ENCODE measurements at regions not wholly inside any gene's neighbourhood (a gene's known extent, or its start where the extent isn't known, plus 50 kb on each side); places are given as distances from the start of the nearest gene placed in this dataset.

GRCh38 chr4:11566444-11567022, 137.8 kb upstream of the HS3ST1 start:
- H3K9me3 Mint-ChIP-seq (ENCODE audit: low read depth) = no peaks in the 10 kb centered on the region
- H3K36me3 Mint-ChIP-seq (ENCODE audit: low read depth) = no peaks in the 10 kb centered on the region
- no peaks in the 10 kb centered on the region for H3K4me1 Mint-ChIP-seq (ENCODE audit: low read depth)
- TF ChIP-seq CTCF (IDR thresholded peaks at IDR 0.05) = no peak
- DNase-seq (ENCODE audit: low spot score) = no peak
- H3K27me3 Mint-ChIP-seq (ENCODE audit: low read depth) = peaks cover 2% of the 10 kb centered on the region
- no peak overlapping the region for H3K4me3 Mint-ChIP-seq (ENCODE audit: unreplicated experiment)
- no peak overlapping the region for H3K27ac Mint-ChIP-seq (ENCODE audit: unreplicated experiment)

GRCh38 chr4:11565899-11566298, 137.2 kb upstream of the HS3ST1 start:
- Mint-ChIP-seq H3K4me1 (ENCODE audit: low read depth) (no peaks in the 10 kb centered on the region), H3K4me3 (ENCODE audit: unreplicated experiment) (no peak overlapping the region), H3K27ac (ENCODE audit: unreplicated experiment) (no peak overlapping the region), H3K9me3 (ENCODE audit: low read depth) (no peaks in the 10 kb centered on the region), H3K36me3 (ENCODE audit: low read depth) (no peaks in the 10 kb centered on the region), H3K27me3 (ENCODE audit: low read depth) (peaks cover 2% of the 10 kb centered on the region)
- no peak for TF ChIP-seq CTCF (IDR thresholded peaks at IDR 0.05)
- no peak for DNase-seq (ENCODE audit: low spot score)

- Mint-ChIP-seq H3K36me3 (ENCODE audit: low read depth) (no peaks in the 10 kb centered on the region), H3K27ac (ENCODE audit: unreplicated experiment) (no peak overlapping the region), H3K4me1 (ENCODE audit: low read depth) (no peaks in the 10 kb centered on the region), H3K9me3 (ENCODE audit: low read depth) (peaks cover under 1% of the 10 kb centered on the region), H3K4me3 (ENCODE audit: unreplicated experiment) (no peak overlapping the region), H3K27me3 (ENCODE audit: low read depth) (peaks cover 2% of the 10 kb centered on the region)
- no peak for TF ChIP-seq CTCF (IDR thresholded peaks at IDR 0.05)
- DNase-seq (ENCODE audit: low spot score) = no peak
Measured at GRCh38 chr4:11565213-11565612, 136.5 kb upstream of the HS3ST1 start.

GRCh38 chr4:11564021-11564420, 135.3 kb upstream of the HS3ST1 start:
- H3K4me1 Mint-ChIP-seq (ENCODE audit: low read depth) = no peaks in the 10 kb centered on the region
- H3K9me3 Mint-ChIP-seq (ENCODE audit: low read depth) = peaks cover 8% of the 10 kb centered on the region
- no peaks in the 10 kb centered on the region for H3K27me3 Mint-ChIP-seq (ENCODE audit: low read depth)
- H3K4me3 Mint-ChIP-seq (ENCODE audit: unreplicated experiment) = no peak overlapping the region
- no peak for TF ChIP-seq CTCF (IDR thresholded peaks at IDR 0.05)
- no peaks in the 10 kb centered on the region for H3K36me3 Mint-ChIP-seq (ENCODE audit: low read depth)
- DNase-seq (ENCODE audit: low spot score) = no peak
- no peak overlapping the region for H3K27ac Mint-ChIP-seq (ENCODE audit: unreplicated experiment)

GRCh38 chr4:11549525-11549924, 120.8 kb upstream of the HS3ST1 start:
- H3K27me3 Mint-ChIP-seq (ENCODE audit: low read depth) = no peaks in the 10 kb centered on the region
- no peaks in the 10 kb centered on the region for H3K4me1 Mint-ChIP-seq (ENCODE audit: low read depth)
- no peak overlapping the region for H3K4me3 Mint-ChIP-seq (ENCODE audit: unreplicated experiment)
- no peak for DNase-seq (ENCODE audit: low spot score)
- no peak for TF ChIP-seq CTCF (IDR thresholded peaks at IDR 0.05)
- no peaks in the 10 kb centered on the region for H3K36me3 Mint-ChIP-seq (ENCODE audit: low read depth)
- no peak overlapping the region for H3K27ac Mint-ChIP-seq (ENCODE audit: unreplicated experiment)
- peaks cover 6% of the 10 kb centered on the region for H3K9me3 Mint-ChIP-seq (ENCODE audit: low read depth)

Data from chondrocyte (in vitro differentiated cells).